ENCODE measurements at regions not wholly inside any gene's neighbourhood (a gene's known extent, or its start where the extent isn't known, plus 50 kb on each side); places are given as distances from the start of the nearest gene placed in this dataset.

- no peaks in the 10 kb centered on the region for H3K9me3 ChIP-seq
Observed at GRCh38 chr12:59219148-59219547, 298.8 kb upstream of the LRIG3 start.

GRCh38 chr12:59196989-59197388, 276.7 kb upstream of the LRIG3 start:
- Histone ChIP-seq H3K36me3 (ENCODE audit: low read depth) (no peaks in the 10 kb centered on the region), H3K4me1 (ENCODE audit: low read depth) (no peaks in the 10 kb centered on the region), H3K4me3 (no peak overlapping the region), H3K9me3 (no peaks in the 10 kb centered on the region)
- no peak for TF ChIP-seq CTCF (IDR thresholded peaks at IDR 0.05)
- ATAC-seq (no peak), DNase-seq (no peak)
- intact Hi-C loops (cut with DNase I, micrococcal nuclease), result no loop called here

More at GRCh38 chr12:59219148-59219547, 298.8 kb upstream of the LRIG3 start:
- no peak for DNase-seq
- ATAC-seq, result no peak
- Histone ChIP-seq H3K36me3 (ENCODE audit: low read depth) (no peaks in the 10 kb centered on the region), H3K4me3 (no peak overlapping the region), H3K4me1 (ENCODE audit: low read depth) (no peaks in the 10 kb centered on the region)
- no peak for TF ChIP-seq CTCF (IDR thresholded peaks at IDR 0.05)
- intact Hi-C loops (cut with DNase I, micrococcal nuclease), result no loop called here

GRCh38 chr12:59194794-59195193, 274.5 kb upstream of the LRIG3 start:
- intact Hi-C loops (cut with DNase I, micrococcal nuclease), result no loop called here
- no peaks in the 10 kb centered on the region for H3K4me1 ChIP-seq (ENCODE audit: low read depth)
- no peak overlapping the region for H3K4me3 ChIP-seq
- ATAC-seq (no peak), DNase-seq (no peak)
- TF ChIP-seq CTCF (IDR thresholded peaks at IDR 0.05), result no peak
- no peaks in the 10 kb centered on the region for H3K9me3 ChIP-seq
- H3K36me3 ChIP-seq (ENCODE audit: low read depth), result no peaks in the 10 kb centered on the region

DNA sequence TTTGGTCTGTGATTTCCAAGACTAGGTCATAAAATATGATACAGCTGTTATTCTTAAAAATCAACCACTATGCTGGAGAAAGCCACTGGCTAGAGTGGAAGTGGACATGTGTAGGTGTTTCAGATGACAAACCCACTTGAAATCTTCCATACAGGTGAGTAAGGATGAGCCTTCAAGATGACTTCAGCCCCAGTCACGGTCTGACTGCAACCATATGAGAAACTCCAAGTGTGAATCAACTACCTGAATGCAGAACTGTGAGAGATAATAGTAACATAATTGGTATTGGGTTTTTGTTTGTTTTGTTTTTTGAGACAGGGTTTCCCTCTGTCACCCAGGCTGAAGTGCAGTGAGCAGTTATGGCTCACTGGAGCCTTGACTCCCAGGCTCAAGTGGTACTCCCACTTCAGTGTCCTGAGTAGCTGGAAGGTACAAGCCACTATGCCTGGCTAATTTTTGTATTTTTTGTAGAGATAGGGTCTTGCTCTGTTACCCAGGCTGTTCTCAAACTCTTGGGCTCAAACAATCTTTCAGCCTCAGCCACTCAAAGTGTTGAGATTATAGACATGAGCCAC, 273.3 kb upstream of the LRIG3 start:
- no peaks in the 10 kb centered on the region for H3K4me1 ChIP-seq (ENCODE audit: low read depth)
- intact Hi-C loops (cut with DNase I, micrococcal nuclease), result no loop called here
- no peak for DNase-seq
- no peaks in the 10 kb centered on the region for H3K36me3 ChIP-seq (ENCODE audit: low read depth)
- no peak for TF ChIP-seq CTCF (IDR thresholded peaks at IDR 0.05)
- no peak for ATAC-seq
- no peak overlapping the region for H3K4me3 ChIP-seq
- H3K9me3 ChIP-seq, result no peaks in the 10 kb centered on the region

DNA sequence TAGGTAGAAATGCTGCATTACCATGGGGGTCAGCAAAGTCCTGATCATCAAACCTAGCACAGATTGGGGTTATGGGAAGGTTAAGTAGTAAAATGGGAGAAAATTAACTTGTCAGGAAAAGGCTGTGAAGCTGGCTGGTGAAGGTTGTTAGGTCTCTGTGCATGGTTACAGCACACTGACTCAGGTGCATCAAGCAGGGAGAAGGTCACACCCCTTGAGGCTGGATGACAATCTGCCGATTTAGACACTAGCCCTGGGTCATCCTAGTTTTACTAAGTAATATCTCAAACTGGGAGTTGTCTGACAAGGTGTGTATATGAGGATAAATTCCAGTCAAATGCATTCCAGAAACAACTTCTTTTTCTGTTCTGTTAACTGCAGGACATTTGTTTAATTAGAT, 271.1 kb upstream of the LRIG3 start:
- H3K36me3 ChIP-seq (ENCODE audit: low read depth), result no peaks in the 10 kb centered on the region
- TF ChIP-seq CTCF (IDR thresholded peaks at IDR 0.05), result no peak
- DNase-seq (no peak), ATAC-seq (no peak)
- H3K4me3 ChIP-seq, result no peak overlapping the region
- H3K4me1 ChIP-seq (ENCODE audit: low read depth), result no peaks in the 10 kb centered on the region
- H3K9me3 ChIP-seq, result no peaks in the 10 kb centered on the region
- intact Hi-C loops (cut with DNase I, micrococcal nuclease), result no loop called here

DNA sequence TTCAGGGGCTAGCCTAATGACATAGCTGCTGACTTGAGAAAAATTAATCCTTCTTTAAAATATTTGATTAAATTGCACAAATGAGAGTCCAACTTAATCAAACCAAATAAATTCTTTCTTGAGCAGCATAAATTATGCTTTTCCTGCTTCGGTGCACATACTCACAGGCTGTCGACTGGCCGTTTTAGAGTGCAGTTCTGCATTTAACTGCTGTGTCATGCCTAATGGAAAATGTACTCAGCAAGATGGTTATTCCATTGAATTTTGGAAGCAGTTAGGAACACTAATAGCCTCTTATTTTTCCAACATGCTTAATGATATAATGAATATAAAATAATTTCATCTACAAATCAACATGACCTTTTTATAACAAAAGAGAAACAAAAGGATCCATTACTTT, 266.1 kb upstream of the LRIG3 start:
- H3K4me3 ChIP-seq, result no peak overlapping the region
- no peaks in the 10 kb centered on the region for H3K4me1 ChIP-seq (ENCODE audit: low read depth)
- DNase-seq, result no peak
- intact Hi-C loops (cut with DNase I, micrococcal nuclease), result no loop called here
- no peak for TF ChIP-seq CTCF (IDR thresholded peaks at IDR 0.05)
- no peaks in the 10 kb centered on the region for H3K9me3 ChIP-seq
- no peak for ATAC-seq
- H3K36me3 ChIP-seq (ENCODE audit: low read depth), result no peaks in the 10 kb centered on the region
